ENCODE measurements at regions not wholly inside any gene's neighbourhood (a gene's known extent, or its start where the extent isn't known, plus 50 kb on each side); places are given as distances from the start of the nearest gene placed in this dataset.

DNA sequence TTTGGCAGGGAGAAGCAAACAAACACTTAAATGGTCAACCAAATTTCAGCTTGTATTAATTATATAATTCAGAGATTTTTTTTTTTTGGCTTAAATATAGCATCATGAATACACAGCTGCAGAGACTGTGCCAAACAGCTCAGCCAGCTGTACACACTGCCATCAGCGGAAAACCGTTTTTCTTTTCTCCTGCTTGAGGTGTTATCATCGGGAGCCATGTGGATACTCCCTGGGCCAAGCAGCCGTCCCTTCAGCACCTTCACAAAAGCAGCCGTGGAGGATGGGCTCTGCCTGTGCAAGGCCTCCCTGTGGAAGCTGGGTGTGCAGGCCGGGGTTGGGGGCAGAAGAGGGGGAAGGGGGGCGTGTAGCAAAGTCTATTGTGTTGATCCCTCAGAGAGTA, 85.0 kb downstream of the NUF2 start:
- no peak overlapping the region for H3K27ac ChIP-seq
- DNase-seq (ENCODE audit: low read depth, low spot score) = no peak

DNA sequence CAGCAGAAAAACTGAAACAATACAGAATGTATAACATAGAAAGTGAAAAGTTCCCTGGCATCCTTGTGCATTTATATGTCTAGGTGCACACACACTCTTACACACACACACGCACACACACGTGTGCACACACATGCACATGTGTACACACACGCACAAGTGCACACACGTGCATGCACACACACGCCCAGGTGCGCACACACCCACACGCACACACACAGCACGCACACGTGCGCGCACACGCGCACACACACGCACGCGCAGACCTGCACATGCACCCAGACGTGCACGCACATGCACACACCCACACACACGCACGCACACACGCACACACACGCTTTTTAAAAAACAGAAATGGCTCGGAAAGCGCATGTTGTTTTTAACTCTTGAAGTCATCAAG, 86.5 kb downstream of the NUF2 start:
- DNase-seq (ENCODE audit: low read depth, low spot score) = no peak
- no peak overlapping the region for H3K27ac ChIP-seq

DNA sequence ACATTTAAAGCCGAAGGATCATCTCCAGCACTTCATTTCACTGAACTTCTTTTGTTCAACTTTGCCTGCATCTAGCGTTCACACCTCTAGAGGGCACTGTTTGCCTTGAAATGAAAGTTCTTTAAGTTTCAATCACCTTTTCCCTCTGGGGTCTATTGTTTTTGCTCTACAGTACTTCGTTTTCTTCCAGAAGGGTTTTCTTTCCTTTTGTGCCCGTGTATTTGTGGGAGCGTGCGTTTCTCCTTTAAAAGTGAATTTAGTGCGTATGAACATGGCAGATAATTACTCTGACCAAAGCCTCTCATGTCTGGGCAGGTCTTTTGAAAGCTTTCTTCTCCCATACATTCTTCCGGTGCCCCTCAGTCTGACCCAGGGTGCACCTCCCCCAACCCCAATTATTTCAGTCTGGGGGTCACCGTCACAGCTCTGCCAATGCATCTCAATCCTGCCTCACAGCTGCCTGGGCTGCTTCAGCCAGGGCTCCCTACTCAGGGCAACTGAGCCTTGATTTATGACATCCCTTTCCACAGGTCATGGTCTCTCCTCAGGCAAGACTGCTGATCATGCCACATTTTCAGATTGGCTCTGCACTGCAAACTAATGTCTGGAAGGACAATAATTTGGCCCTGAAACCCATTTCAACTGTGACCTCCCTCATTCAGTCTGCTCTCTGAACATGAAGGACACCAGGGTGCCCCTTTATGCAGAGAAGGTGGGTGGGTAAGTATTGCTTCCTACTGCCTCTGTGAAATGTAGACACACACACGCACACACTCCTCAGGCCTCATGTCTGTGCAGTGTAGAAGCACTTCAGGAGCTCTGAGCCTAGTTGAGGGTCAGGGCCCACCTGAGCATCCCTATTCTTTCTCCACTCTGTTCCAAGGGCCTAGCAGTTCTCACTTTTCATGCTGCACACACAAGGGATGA, 88.6 kb downstream of the NUF2 start:
- DNase-seq (ENCODE audit: low read depth, low spot score) = no peak
- no peak overlapping the region for H3K27ac ChIP-seq

DNA sequence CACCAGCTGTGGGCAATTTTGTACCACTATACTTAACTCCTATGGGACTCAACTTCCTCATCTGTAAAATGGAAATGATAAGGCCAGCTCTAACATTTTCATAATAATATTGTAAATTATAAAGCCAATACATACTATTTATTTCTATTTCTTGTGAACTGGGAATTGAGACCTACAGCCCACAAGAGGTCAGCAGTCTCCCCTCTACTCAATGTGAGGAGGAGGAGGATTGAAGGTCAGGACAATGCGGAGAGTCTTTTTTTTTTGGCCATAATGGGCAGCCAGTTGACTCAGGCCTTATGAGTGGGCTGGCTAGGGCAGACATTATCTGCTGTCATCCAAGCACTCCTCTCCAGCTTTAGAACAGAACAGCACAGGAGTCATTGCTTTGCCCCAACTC, 90.5 kb downstream of the NUF2 start:
- H3K27ac ChIP-seq = no peak overlapping the region
- no peak for DNase-seq (ENCODE audit: low read depth, low spot score)

DNA sequence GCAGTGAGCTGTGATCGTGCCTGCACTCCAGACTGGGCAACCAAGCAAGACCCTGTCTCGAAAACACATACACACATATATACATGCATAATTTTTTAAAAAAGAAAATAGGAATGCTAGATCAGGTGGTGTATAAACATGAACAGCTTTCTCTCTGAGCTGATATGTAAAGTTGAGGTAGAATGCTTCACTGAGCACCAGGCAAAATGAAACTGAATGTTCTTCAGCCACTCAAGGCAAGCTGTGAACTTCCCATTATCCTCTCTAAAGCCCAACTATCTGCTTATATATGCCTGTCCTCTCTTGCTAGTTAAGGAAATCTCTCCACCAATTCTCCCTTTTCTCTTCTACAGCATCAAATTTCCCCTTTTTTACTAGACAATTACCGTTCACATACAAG, 93.0 kb downstream of the NUF2 start:
- H3K27ac ChIP-seq = no peak overlapping the region
- no peak for DNase-seq (ENCODE audit: low read depth, low spot score)

DNA sequence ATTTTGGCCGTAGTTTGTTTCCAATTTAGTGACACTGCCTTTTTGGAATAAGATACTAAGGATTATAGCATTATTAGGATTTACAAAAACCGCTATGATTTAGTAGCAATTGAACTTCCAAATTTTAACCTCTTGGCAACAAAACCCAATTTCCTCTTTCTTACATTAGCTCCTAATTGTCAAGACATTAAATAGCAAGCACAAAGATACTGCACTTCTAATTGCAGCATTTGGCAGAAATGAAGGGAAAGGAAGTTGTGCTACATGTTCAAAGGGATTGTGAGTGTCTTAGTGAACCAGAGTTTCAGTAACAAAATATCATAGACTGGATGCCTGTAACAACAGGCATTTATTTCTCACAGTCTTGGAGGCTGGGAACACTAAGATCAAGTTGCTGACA, 99.9 kb downstream of the NUF2 start:
- DNase-seq (ENCODE audit: low read depth, low spot score) = no peak
- H3K27ac ChIP-seq = no peak overlapping the region

DNA sequence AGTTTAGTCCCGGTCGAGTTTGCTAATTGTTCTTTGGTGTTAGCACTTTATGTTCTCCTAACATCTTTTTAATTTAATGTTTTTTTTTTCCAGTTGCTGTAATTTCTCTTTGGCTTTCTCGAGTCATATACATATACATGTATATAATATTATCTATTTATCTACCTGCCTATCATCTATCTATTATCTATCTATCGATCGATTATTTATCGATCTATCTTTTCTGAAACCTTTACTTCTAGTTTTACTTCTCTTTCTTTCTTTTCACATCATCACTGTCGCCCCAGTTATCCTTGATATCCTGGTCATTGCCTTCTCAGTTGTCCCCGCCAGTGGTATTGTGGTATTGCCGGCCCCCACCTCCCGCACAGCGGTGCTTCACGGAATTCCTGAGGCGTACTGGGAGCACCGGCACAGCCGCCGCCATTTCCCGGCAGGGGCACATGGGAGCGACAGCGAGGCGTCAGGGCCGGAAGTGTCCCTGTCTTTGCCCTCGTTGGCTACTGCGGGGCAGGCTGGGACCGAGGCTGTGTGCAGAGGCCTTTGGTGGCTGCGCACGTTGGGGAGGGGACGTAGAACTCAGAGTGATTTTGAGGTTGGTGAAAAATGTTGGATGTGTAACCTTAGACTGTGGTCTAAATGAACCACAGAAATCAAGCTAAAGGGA, 101.1 kb downstream of the NUF2 start:
- no peak overlapping the region for H3K27ac ChIP-seq
- no peak for DNase-seq (ENCODE audit: low read depth, low spot score)

DNA sequence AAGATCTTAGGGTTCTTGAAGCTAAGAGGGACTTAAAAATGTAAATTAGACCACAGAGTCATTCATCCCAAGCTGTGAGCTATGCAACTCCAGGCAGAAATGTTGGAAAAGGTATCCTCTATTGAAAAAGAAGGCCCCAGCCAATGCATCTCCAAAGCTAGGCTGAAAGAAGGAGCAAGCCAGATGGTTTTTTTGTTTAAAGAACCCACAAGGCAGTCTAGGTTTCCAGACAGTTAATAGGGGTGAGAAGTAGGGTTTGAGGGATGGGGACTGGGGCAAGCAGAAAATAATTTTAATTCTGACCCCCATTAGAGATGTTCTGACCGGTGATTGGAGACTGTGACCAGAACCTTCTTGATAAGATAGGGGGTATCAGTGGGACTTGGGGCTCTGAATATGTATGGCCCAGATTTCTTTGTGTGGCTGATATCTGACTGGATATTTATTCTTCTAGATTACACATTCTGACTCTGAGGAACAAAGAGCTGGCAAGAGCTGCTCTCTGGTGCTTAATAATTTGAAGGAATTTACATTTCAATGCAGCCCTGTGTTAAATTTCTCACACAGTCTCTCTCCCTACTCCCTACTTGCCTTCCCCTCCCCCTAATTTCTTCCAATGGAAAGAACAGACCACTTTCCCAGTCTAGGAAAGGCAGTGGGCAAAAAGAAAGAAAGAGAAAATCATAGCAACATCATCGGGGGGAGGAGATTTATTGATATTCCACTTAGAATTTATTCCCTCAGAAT, 104.9 kb downstream of the NUF2 start:
- DNase-seq (ENCODE audit: low read depth, low spot score) = no peak
- H3K27ac ChIP-seq = no peak overlapping the region

DNA sequence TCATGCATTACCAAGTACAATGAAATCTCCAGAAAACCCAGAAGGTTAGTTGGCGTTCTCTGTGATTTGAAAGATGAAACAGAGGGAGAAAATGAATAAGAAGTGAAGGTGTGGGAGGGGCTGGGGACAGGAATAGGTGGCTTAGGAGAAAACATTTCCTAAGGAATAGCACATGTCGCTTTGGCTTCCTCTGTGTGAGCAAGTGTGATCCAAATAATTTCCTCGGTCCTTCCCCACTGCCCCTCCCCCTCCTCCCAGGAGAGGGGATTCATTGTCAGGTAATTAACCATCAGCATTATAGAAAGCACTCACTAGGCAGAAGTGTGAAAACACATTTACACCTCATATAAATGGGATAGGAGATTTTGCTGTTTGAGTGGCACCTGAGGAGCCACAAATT, 105.5 kb downstream of the NUF2 start:
- no peak overlapping the region for H3K27ac ChIP-seq

DNA sequence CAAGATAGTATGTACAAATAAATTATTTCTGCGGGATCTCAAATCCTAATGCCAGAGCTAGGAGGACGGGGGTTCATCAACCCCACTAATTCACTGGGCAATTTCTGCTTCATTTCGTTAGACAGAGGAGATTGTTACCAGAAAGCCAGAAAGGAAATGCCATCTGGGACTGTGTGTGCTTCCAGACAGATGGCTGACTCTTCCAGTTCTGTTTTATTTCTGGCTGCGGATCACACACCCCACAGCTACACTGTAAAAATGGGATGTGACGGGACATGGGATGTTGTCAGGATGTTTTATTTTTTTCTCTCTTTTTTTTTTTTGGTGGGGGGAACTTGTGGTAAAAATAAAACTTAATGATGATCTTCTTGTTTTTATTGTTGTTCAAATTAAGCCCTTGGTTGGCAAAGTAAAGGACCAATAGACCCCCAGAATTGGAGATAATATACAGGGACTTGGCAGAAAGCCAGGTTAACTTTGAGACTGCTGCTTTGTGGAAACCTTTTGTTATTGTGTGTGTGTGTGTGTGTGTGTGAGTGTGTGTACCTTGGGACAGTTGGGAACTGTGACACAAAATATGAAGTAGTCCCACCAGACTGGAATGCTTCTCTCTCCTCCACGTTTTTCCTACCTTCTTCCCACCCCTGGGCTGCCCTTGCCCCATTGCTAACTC, 114.5 kb downstream of the NUF2 start:
- H3K27ac ChIP-seq = no peak overlapping the region
- no peak for DNase-seq (ENCODE audit: low read depth, low spot score)

More for the DNA sequence above, 105.5 kb downstream of the NUF2 start:
- DNase-seq (ENCODE audit: low read depth, low spot score) = no peak

DNA sequence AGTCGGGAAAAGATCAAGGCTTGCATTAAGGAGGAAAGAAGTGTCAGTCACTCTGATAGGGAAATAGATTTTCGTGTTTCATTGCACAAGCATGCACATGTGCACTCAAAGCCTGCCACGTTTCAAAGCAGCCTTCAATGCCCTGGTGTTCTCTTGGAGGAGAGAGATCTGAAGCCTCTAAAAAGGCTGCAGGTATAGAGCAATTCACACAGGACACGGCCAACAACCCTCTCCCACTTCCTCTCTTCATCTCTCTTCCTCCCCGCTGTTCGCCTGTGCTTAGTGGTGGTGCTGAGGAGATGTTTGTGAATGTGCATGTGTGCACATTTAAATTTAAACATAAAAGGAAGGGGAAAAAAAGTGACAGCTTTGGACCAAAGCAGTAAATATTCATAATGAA, 117.7 kb downstream of the NUF2 start:
- H3K27ac ChIP-seq = no peak overlapping the region
- no peak for DNase-seq (ENCODE audit: low read depth, low spot score)

DNA sequence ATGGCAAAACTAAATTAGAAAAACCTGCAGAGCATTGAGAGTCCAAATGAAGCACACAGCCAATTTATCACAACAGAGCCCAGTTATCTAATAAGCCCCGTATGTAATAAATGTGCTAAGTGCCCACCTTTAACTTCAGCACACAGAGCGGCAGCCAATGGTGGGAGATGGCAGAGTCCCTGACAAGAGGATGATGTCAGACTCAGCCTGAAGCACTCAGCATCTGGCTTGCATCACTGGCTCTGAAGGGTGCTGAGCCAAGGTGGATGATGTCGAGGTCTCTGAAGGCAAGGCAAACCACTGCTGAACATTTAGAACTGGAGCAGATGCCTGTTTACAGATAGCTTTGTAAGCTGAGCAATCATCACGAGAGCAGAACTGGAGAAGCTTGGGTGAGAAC, 118.3 kb downstream of the NUF2 start:
- DNase-seq (ENCODE audit: low read depth, low spot score) = no peak
- no peak overlapping the region for H3K27ac ChIP-seq

DNA sequence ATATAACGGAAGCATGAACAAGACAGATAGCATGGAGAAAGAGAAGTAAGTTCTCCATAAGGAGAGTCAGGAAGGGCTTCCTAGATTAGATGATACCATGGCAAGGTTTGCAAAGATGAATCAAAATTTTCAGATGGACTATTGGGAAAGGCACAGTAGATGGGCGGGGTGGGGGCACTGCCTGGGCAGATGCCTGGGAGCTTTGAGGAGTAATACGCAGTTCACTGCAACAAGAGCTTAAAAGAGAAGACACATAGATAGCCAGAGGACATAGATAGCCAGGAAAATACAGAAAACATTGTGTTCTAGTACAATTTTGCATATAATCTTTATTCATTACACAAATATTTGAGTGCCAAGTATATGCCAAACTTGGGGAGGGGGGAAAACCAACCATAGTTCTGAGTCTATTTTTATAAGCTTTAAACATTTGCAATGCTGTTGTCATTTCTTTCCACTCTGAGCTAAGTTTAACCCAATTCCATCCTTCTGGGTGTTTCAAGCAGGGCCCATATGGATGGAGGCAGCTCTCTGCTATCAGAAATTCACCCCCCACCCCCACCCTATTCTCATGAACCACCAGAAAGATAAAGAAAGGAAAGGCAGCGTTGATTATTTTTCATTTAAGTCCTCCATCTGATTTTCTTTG, 120.6 kb downstream of the NUF2 start:
- DNase-seq (ENCODE audit: low read depth, low spot score) = no peak

DNA sequence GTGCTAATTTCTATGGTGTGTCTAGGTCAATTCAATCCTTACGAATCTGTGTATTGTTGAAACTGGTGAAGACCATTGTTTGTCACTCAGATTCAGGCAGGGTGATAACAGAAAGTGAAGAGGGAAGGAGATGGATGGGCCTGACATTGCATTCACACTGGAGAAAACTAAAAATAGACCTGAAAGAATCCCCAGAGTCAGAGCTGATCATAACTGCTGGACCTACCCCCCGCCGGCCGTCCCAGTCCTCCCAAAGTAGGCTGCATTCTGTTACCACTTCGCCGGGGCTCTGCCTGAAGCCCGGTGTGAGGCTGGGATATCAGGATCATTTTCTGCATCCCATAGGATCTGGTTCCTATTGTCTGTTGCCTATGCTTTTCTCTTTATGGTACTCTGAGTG, 121.1 kb downstream of the NUF2 start:
- H3K27ac ChIP-seq = no peak overlapping the region
- DNase-seq (ENCODE audit: low read depth, low spot score) = no peak

More for the DNA sequence above, 120.6 kb downstream of the NUF2 start:
- no peak overlapping the region for H3K27ac ChIP-seq

DNA sequence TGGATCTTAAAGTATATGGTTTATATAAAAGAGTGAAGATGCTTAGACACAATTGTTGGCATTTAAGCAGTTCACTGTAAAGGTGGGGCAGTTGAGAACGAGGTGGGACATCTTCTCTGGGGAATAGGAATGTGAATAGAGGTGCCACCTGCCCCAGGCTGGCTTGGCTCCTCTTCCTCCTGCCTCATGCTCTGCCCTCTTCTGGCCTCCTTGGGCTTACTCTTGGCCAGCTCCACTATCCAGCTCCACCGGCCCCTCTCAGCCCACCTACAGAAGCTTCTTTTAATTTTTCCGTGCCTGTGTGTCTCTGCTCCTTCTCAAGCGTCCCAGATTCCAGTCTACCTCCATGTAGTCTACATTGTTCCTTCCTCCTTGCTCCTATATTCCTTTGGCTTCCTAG, 122.1 kb downstream of the NUF2 start:
- no peak for DNase-seq (ENCODE audit: low read depth, low spot score)
- H3K27ac ChIP-seq = no peak overlapping the region

DNA sequence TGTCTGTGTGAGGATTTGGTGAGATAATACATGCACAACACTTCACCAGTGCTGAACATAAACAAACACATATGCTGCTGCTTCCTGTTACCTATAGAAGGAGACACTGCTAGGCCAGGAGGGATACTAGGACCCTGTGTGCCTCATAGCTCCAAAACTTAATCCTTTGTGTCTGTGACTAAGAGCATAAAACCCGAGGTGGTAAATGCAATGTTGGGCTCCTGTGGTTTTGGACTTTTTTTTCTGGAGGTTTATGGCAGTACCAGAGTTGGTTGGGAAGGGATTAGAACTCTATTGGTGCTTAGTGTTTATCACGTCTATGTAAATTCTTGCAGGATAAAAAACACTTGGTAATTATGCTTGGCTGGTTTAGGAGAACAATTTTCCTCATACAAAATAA, 122.9 kb downstream of the NUF2 start:
- no peak overlapping the region for H3K27ac ChIP-seq
- no peak for DNase-seq (ENCODE audit: low read depth, low spot score)

DNA sequence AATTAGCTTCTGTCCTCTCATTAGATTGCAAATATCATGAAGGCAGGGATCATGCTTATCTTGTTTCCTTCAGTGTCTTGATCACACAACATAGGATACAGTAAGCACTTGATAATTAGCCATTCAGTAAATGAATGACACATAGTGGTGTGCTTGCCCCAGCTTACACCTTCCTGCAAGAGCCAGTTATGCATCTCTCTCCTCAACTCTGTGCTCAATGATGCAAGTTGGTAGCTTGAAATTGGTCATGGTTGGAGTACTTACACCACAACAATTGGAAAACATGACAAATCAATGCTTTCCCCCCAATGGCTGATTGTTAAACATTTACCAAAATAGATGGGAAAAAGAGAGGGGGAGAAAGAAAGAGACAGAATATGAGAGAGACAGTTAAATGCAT, 129.2 kb downstream of the NUF2 start:
- H3K27ac ChIP-seq = no peak overlapping the region
- DNase-seq (ENCODE audit: low read depth, low spot score) = no peak

DNA sequence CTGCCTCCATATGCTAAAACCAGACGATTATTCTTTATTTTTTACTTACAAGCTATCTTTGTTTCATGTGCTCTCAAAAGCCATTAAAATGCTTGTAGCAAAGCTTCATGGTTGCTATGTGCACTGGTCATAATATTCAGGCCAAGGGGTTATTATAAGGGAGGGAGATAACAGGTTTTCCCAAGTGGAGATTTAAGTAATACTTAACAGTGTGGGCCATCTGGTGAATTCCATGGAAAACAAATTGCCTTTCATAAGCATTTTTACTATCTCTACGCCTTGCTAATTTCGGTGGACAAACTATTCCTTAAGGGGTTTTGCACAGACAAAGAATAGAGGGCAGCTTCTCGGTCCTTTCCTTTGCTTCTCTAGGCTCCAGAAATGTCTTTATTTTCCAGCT, 137.8 kb downstream of the NUF2 start:
- no peak overlapping the region for H3K27ac ChIP-seq
- no peak for DNase-seq (ENCODE audit: low read depth, low spot score)

DNA sequence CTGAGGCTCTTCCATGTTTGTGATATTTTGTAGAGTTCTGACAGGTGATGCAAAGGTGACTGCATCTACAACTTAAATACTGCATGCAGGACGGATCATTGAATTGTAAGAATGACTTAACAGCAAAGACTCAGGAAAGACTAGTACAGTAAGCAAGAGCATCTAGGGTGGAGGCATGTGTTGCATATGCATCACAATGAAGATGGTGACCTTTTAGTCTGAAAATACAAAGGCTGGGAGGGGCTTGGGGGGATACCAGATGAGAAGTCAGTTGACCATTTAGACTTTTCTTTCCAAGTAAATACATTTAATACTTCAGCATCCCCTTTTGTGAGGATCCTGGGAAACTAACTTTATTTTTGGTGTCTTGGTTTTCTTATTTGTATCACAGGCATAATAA, 145.5 kb downstream of the NUF2 start:
- no peak for DNase-seq (ENCODE audit: low read depth, low spot score)
- H3K27ac ChIP-seq = no peak overlapping the region

Data from epithelial cell of prostate (primary cell).